Hepatocyte (in vitro differentiated cells): ENCODE measurements at regions not wholly inside any gene's neighbourhood (a gene's known extent, or its start where the extent isn't known, plus 50 kb on each side); places are given as distances from the start of the nearest gene placed in this dataset.

Experiments
- DNase-seq: peaks from one replicate; pipeline ENCODE4 v3.0.0-alpha.2; 2016; ENCODE audit warnings: low spot score
- H2AFZ ChIP-seq: fragments of 200-600 bp; sonication (generic); 2 replicates; pipeline ENCODE4 v1.6.0; 2016; ENCODE audit warnings: antibody characterized with exemption, mild to moderate bottlenecking
- H3K27ac ChIP-seq: fragments of 200-600 bp; sonication (generic); 2 replicates; pipeline ENCODE4 v1.5.1; 2016; ENCODE audit warnings: mild to moderate bottlenecking
- H3K27me3 ChIP-seq: fragments of 200-600 bp; sonication (generic); 2 replicates; pipeline ENCODE4 v1.6.1; 2016
- H3K36me3 ChIP-seq: fragments of 200-600 bp; sonication (generic); replicated peaks from 2 replicates; pipeline ENCODE4 v1.5.1; 2016; ENCODE audit warnings: low read depth; ENCODE audit not compliant: insufficient read depth
- H3K4me1 ChIP-seq: fragments of 200-600 bp; sonication (generic); 2 replicates; pipeline ENCODE4 v1.5.1; 2016; ENCODE audit warnings: mild to moderate bottlenecking, moderate library complexity; ENCODE audit not compliant: insufficient read depth
- H3K4me2 ChIP-seq: fragments of 200-600 bp; sonication (generic); 2 replicates; pipeline ENCODE4 v1.6.0; 2016
- H3K4me3 ChIP-seq: fragments of 200-600 bp; sonication (generic); 2 replicates; pipeline ENCODE4 v1.5.1; 2016; ENCODE audit warnings: mild to moderate bottlenecking
- H3K79me2 ChIP-seq: fragments of 200-600 bp; sonication (generic); 2 replicates; pipeline ENCODE4 v1.6.0; 2017; ENCODE audit warnings: mild to moderate bottlenecking
- H3K9me2 ChIP-seq: fragments of 200-600 bp; sonication (generic); replicated peaks from 2 replicates; pipeline ENCODE4 v1.6.0; 2017; ENCODE audit warnings: mild to moderate bottlenecking; ENCODE audit not compliant: insufficient read depth
- H3K9me3 ChIP-seq: fragments of 200-600 bp; sonication (generic); 2 replicates; pipeline ENCODE4 v1.5.1; 2016; ENCODE audit warnings: low read depth, mild to moderate bottlenecking
- H4K20me1 ChIP-seq: fragments of 200-600 bp; sonication (generic); 2 replicates; pipeline ENCODE4 v1.6.0; 2016; ENCODE audit warnings: mild to moderate bottlenecking; ENCODE audit not compliant: insufficient read depth, poor library complexity, severe bottlenecking
- CTCF ChIP-seq: fragments of 200-600 bp; sonication (generic); IDR thresholded peaks from 2 replicates; pipeline ENCODE4 v1.5.1; 2016; ENCODE audit warnings: antibody characterized with exemption, mild to moderate bottlenecking; ENCODE audit not compliant: poor library complexity
- EZH2 ChIP-seq: fragments of 200-600 bp; sonication (generic); IDR thresholded peaks from 2 replicates; pipeline ENCODE4 v1.6.1; 2016; ENCODE audit warnings: antibody characterized with exemption, mild to moderate bottlenecking, borderline replicate concordance
- EZH2phosphoT487 ChIP-seq: fragments of 200-600 bp; sonication (generic); IDR thresholded peaks from one replicate; pipeline ENCODE4 v1.6.1; 2018; ENCODE audit warnings: antibody characterized with exemption, mild to moderate bottlenecking, low read depth, moderate library complexity; ENCODE audit not compliant: unreplicated experiment, severe bottlenecking
- WGBS: methylation state at CpG from one replicate; pipeline ENCODE4 v1.1.6; 2016; ENCODE audit warnings: low lambda C conversion rate; ENCODE audit errors: missing lambda C conversion rate; 5-methylcytosine and 5-hydroxymethylcytosine counted together

- Histone ChIP-seq H3K4me3 (no peak overlapping the region), H3K9me2 (no peaks in the 10 kb centered on the region), H3K9me3 (no peaks in the 10 kb centered on the region), H4K20me1 (no peaks in the 10 kb centered on the region), H3K27me3 (no peaks in the 10 kb centered on the region), H3K79me2 (no peaks in the 10 kb centered on the region), H3K36me3 (no peaks in the 10 kb centered on the region), H3K4me1 (no peaks in the 10 kb centered on the region), H2AFZ (no peak overlapping the region), H3K27ac (no peak overlapping the region), H3K4me2 (no peak overlapping the region)
- TF ChIP-seq CTCF (no peak), EZH2 (no peak), EZH2phosphoT487 (no peak)
- no peak for DNase-seq
Observed at GRCh38 chr9:78892769-78893168, 595.8 kb downstream of the PSAT1 start.

- Histone ChIP-seq H3K9me2 (no peaks in the 10 kb centered on the region), H3K4me2 (no peak overlapping the region), H3K9me3 (no peaks in the 10 kb centered on the region), H3K27me3 (no peaks in the 10 kb centered on the region), H3K27ac (no peak overlapping the region), H3K36me3 (no peaks in the 10 kb centered on the region), H4K20me1 (no peaks in the 10 kb centered on the region), H2AFZ (no peak overlapping the region), H3K4me1 (no peaks in the 10 kb centered on the region), H3K4me3 (no peak overlapping the region), H3K79me2 (no peaks in the 10 kb centered on the region)
- no peak for DNase-seq
- 91% methylated on average over 2 of the region's 2 CpGs for WGBS
- TF ChIP-seq CTCF (no peak), EZH2phosphoT487 (no peak), EZH2 (no peak)
Observed at GRCh38 chr9:78893774-78894401, 597.0 kb downstream of the PSAT1 start.

GRCh38 chr9:78896479-78896878, 599.6 kb downstream of the PSAT1 start:
- 92% methylated on average over 1 of the region's 1 CpG for WGBS

More at GRCh38 chr9:78896479-78896878, 599.6 kb downstream of the PSAT1 start:
- Histone ChIP-seq H3K9me2 (no peaks in the 10 kb centered on the region), H4K20me1 (no peaks in the 10 kb centered on the region), H3K27me3 (no peaks in the 10 kb centered on the region), H3K27ac (no peak overlapping the region), H3K4me1 (no peaks in the 10 kb centered on the region), H3K36me3 (no peaks in the 10 kb centered on the region), H3K79me2 (no peaks in the 10 kb centered on the region), H2AFZ (no peak overlapping the region), H3K4me3 (no peak overlapping the region), H3K9me3 (no peaks in the 10 kb centered on the region), H3K4me2 (no peak overlapping the region)
- no peak for TF ChIP-seq EZH2
- TF ChIP-seq EZH2phosphoT487 = no peak
- TF ChIP-seq CTCF = no peak
- no peak for DNase-seq
